ENCODE measurements at regions not wholly inside any gene's neighbourhood (a gene's known extent, or its start where the extent isn't known, plus 50 kb on each side); places are given as distances from the start of the nearest gene placed in this dataset.
A peak's percentile ranks its signal among the peaks of the same experiment; 100 is the strongest.

DNA sequence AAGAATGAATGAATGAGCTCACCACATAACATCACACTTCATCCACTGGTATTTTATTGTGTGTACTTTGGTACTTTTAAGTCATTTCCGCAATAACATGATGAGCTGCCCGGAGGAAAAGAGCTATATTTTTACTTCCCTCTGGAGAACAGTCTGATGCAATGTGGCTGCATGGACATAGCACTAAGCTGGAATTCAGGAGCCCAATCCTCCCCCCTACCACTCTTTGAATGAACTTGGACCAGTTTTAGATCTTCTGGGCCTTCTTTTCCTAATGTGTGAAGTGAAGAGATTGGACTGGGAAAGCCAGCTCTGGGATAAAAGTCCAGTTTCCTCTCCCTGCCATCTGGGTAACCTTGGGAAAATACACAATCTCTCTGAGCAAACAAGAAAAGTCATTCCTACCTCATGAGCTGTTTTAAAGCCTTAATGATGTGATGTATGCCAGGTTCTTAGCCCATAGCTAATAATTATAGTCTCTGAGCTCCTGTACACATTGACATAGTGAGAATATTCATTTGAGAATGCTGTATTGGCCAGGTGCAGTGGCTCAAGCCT lies 79.3 kb downstream of the ABCC12 start (continued):
- TF ChIP-seq ZNF468 (CRISPR knock-in tag; IDR thresholded peaks at IDR 0.05) (no peak), ZNF772 (CRISPR knock-in tag; IDR thresholded peaks at IDR 0.05) (no peak), TMF1 (CRISPR knock-in tag; IDR thresholded peaks at IDR 0.05; ENCODE audit: low read depth) (no peak), MXD4 (CRISPR knock-in tag; IDR thresholded peaks at IDR 0.05) (no peak), THAP8 (CRISPR knock-in tag; IDR thresholded peaks at IDR 0.05; ENCODE audit: borderline replicate concordance) (no peak), GZF1 (CRISPR knock-in tag; IDR thresholded peaks at IDR 0.05) (no peak), HNRNPK (IDR thresholded peaks at IDR 0.05; ENCODE audit: low read depth, low read length, poor library complexity, severe bottlenecking) (no peak), SKI (IDR thresholded peaks at IDR 0.05; ENCODE audit: partially characterized antibody) (peak; percentile 32), NR2F2 (IDR thresholded peaks at IDR 0.05; ENCODE audit: borderline replicate concordance, low read depth) (no peak), ZNF850 (CRISPR knock-in tag; conservative IDR thresholded peaks at IDR 0.05) (no peak), SOX13 (IDR thresholded peaks at IDR 0.05) (no peak), SOX13 (CRISPR knock-in tag; conservative IDR thresholded peaks at IDR 0.05 in 1 of 2, IDR thresholded peaks at IDR 0.05 in 1 of 2) (peak in 1 of 2 experiments; percentile 43; a peak in 1 of 4 replicates), SSRP1 (CRISPR knock-in tag; IDR thresholded peaks at IDR 0.05) (no peak), REPIN1 (CRISPR knock-in tag; IDR thresholded peaks at IDR 0.05; ENCODE audit: borderline replicate concordance, low read depth) (peak; percentile 49; the same call in 1 of the 2 replicates), ZKSCAN5 (CRISPR knock-in tag; IDR thresholded peaks at IDR 0.05) (no peak), SMYD3 (CRISPR knock-in tag; IDR thresholded peaks at IDR 0.05) (no peak), ZNF567 (CRISPR knock-in tag; IDR thresholded peaks at IDR 0.05; ENCODE audit: borderline replicate concordance) (no peak), MED1 (CRISPR knock-in tag; IDR thresholded peaks at IDR 0.05) (peak; percentile 40), ATF2 (CRISPR knock-in tag; IDR thresholded peaks at IDR 0.05) (0 out of 2 replicates have a peak, but pooled peaks have one; percentile 44), ZNF3 (CRISPR knock-in tag; IDR thresholded peaks at IDR 0.05) (peak; percentile 38; the same call in 1 of the 2 replicates), UBTF (CRISPR knock-in tag; IDR thresholded peaks at IDR 0.05) (no peak)
- TF ChIP-seq, protein P1, sequence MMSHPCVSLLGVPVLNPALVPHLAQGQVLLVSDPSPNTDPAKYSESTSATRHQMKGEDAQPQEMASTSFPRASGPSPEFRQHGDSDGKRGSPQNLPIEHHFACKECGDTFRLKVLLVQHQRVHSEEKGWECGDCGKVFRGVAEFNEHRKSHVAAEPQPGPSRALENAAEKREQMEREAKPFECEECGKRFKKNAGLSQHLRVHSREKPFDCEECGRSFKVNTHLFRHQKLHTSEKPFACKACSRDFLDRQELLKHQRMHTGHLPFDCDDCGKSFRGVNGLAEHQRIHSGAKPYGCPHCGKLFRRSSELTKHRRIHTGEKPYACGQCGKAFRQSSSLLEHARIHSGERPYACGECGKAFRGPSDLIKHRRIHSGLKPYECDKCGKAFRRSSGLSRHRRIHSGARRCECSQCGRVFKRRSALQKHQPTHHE (CRISPR knock-in tag; IDR thresholded peaks at IDR 0.05; ENCODE audit: borderline replicate concordance): no peak
- TF ChIP-seq, protein P2, sequence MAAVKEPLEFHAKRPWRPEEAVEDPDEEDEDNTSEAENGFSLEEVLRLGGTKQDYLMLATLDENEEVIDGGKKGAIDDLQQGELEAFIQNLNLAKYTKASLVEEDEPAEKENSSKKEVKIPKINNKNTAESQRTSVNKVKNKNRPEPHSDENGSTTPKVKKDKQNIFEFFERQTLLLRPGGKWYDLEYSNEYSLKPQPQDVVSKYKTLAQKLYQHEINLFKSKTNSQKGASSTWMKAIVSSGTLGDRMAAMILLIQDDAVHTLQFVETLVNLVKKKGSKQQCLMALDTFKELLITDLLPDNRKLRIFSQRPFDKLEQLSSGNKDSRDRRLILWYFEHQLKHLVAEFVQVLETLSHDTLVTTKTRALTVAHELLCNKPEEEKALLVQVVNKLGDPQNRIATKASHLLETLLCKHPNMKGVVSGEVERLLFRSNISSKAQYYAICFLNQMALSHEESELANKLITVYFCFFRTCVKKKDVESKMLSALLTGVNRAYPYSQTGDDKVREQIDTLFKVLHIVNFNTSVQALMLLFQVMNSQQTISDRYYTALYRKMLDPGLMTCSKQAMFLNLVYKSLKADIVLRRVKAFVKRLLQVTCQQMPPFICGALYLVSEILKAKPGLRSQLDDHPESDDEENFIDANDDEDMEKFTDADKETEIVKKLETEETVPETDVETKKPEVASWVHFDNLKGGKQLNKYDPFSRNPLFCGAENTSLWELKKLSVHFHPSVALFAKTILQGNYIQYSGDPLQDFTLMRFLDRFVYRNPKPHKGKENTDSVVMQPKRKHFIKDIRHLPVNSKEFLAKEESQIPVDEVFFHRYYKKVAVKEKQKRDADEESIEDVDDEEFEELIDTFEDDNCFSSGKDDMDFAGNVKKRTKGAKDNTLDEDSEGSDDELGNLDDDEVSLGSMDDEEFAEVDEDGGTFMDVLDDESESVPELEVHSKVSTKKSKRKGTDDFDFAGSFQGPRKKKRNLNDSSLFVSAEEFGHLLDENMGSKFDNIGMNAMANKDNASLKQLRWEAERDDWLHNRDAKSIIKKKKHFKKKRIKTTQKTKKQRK (IDR thresholded peaks at IDR 0.05; ENCODE audit: low read length): no peak
